OCI-LY3 (cell line): ENCODE measurements at regions not wholly inside any gene's neighbourhood (a gene's known extent, or its start where the extent isn't known, plus 50 kb on each side); places are given as distances from the start of the nearest gene placed in this dataset.
"Not testable (repeated sequence)": the region's sequence is repeated elsewhere in the genome, so short reads cannot be mapped to it uniquely, and the experiment has no call there.

Experiments used
- H2AFZ ChIP-seq: fragments of 200-600, 300-600 bp; shearing (Covaris generic); 2 replicates; pipeline ENCODE4 v1.6.0; 2014; ENCODE audit warnings: antibody characterized with exemption, low read depth, low read length
- H3K27ac ChIP-seq: fragments of 200-600, 300-600 bp; sonication (generic); 2 replicates; pipeline ENCODE4 v1.5.1; 2014; ENCODE audit warnings: mild to moderate bottlenecking, low read length, moderate library complexity, mixed read lengths
- H3K27me3 ChIP-seq: fragments of 200-600, 300-600 bp; sonication (generic); 2 replicates; pipeline ENCODE4 v1.6.1; 2014; ENCODE audit warnings: low read depth, low read length, mixed read lengths
- H3K36me3 ChIP-seq: fragments of 200-600, 300-600 bp; sonication (generic); replicated peaks from 2 replicates; pipeline ENCODE3; 2014; ENCODE audit warnings: low read depth, low read length, mixed read lengths
- H3K4me1 ChIP-seq: fragments of 300-600, 200-600 bp; sonication (generic); 2 replicates; pipeline ENCODE4 v1.6.1; 2014; ENCODE audit warnings: low read length, mixed read lengths
- H3K4me2 ChIP-seq: fragments of 200-600, 300-600 bp; sonication (generic); 2 replicates; pipeline ENCODE4 v1.6.1; 2014; ENCODE audit warnings: low read length, mixed read lengths
- H3K4me3 ChIP-seq: fragments of 300-600, 200-600 bp; sonication (generic); 2 replicates; pipeline ENCODE4 v1.5.1; 2014; ENCODE audit warnings: antibody characterized with exemption, mild to moderate bottlenecking, low read length, moderate library complexity
- H3K79me2 ChIP-seq: fragments of 300-600, 200-600 bp; shearing (Covaris generic); 2 replicates; pipeline ENCODE4 v1.6.1; 2014; ENCODE audit warnings: mild to moderate bottlenecking, low read length, mixed read lengths
- H3K9ac ChIP-seq: fragments of 300-600, 200-600 bp; shearing (Covaris generic); 2 replicates; pipeline ENCODE4 v1.6.0; 2014; ENCODE audit warnings: mild to moderate bottlenecking, low read length, moderate library complexity
- H3K9me3 ChIP-seq: fragments of 200-600, 300-600 bp; shearing (Covaris generic); 2 replicates; pipeline ENCODE4 v1.6.1; 2014; ENCODE audit warnings: low read length, mixed read lengths; ENCODE audit not compliant: insufficient read depth
- H4K20me1 ChIP-seq: fragments of 200-600, 300-600 bp; sonication (generic); 2 replicates; pipeline ENCODE4 v1.6.1; 2016; ENCODE audit warnings: low read length, mixed read lengths; ENCODE audit not compliant: insufficient read depth

GRCh38 chr16:29346203-29346602 lies 60.3 kb downstream of the NPIPB11 start:
- not testable (repeated sequence) for H3K36me3 ChIP-seq, H3K79me2 ChIP-seq, H4K20me1 ChIP-seq, H3K4me2 ChIP-seq, H3K4me3 ChIP-seq, H2AFZ ChIP-seq, H3K9ac ChIP-seq, H3K9me3 ChIP-seq, H3K27me3 ChIP-seq
- H3K4me1 ChIP-seq, result peaks cover 25% of the 10 kb centered on the region
- peak overlapping the region; percentile 89 for H3K27ac ChIP-seq

- not testable (repeated sequence) for H2AFZ ChIP-seq, H3K4me3 ChIP-seq, H3K36me3 ChIP-seq, H3K27ac ChIP-seq, H3K9me3 ChIP-seq, H4K20me1 ChIP-seq, H3K79me2 ChIP-seq, H3K27me3 ChIP-seq, H3K9ac ChIP-seq
- H3K4me1 ChIP-seq, result peaks cover 46% of the 10 kb centered on the region
- peak overlapping the region; percentile 59 for H3K4me2 ChIP-seq
Measured at GRCh38 chr16:29342937-29343336, 63.6 kb downstream of the NPIPB11 start.

GRCh38 chr16:29340779-29341438 lies 65.6 kb downstream of the NPIPB11 start:
- not testable (repeated sequence) for H4K20me1 ChIP-seq, H3K79me2 ChIP-seq, H3K4me3 ChIP-seq, H3K36me3 ChIP-seq, H2AFZ ChIP-seq, H3K27me3 ChIP-seq, H3K9me3 ChIP-seq
- 0 out of 2 replicates have a peak overlapping the region, but pooled peaks have one; percentile 9 for H3K9ac ChIP-seq
- H3K4me1 ChIP-seq, result peaks cover 55% of the 10 kb centered on the region
- peak overlapping the region; percentile 15 for H3K4me2 ChIP-seq
- H3K27ac ChIP-seq, result peak overlapping the region; percentile 10; the same call in 1 of the 2 replicates

GRCh38 chr16:29340235-29340634 lies 66.3 kb downstream of the NPIPB11 start:
- H4K20me1 ChIP-seq, H3K27me3 ChIP-seq, H3K9me3 ChIP-seq, H3K9ac ChIP-seq, H3K4me3 ChIP-seq, H3K4me2 ChIP-seq, H3K79me2 ChIP-seq, H2AFZ ChIP-seq, H3K36me3 ChIP-seq: not testable (repeated sequence)
- peak overlapping the region; percentile 73 for H3K27ac ChIP-seq
- H3K4me1 ChIP-seq, result peaks cover 59% of the 10 kb centered on the region

GRCh38 chr16:29338821-29339700 lies 67.5 kb downstream of the NPIPB11 start:
- not testable (repeated sequence) for H3K9me3 ChIP-seq, H3K27me3 ChIP-seq, H4K20me1 ChIP-seq, H2AFZ ChIP-seq, H3K9ac ChIP-seq, H3K36me3 ChIP-seq, H3K79me2 ChIP-seq
- H3K27ac ChIP-seq, result peak overlapping the region; percentile 73
- peak overlapping the region; percentile 11; the same call in 1 of the 2 replicates for H3K4me3 ChIP-seq
- peak overlapping the region; percentile 36 for H3K4me2 ChIP-seq
- H3K4me1 ChIP-seq, result peaks cover 63% of the 10 kb centered on the region

- peak overlapping the region; percentile 77 for H3K4me2 ChIP-seq
- H3K9ac ChIP-seq, H3K9me3 ChIP-seq, H4K20me1 ChIP-seq, H3K79me2 ChIP-seq, H3K27me3 ChIP-seq, H3K36me3 ChIP-seq, H2AFZ ChIP-seq: not testable (repeated sequence)
- H3K4me3 ChIP-seq, result peak overlapping the region; percentile 57
- H3K4me1 ChIP-seq, result peaks cover 58% of the 10 kb centered on the region
- H3K27ac ChIP-seq, result peak overlapping the region; percentile 10; the same call in 1 of the 2 replicates
Measured at GRCh38 chr16:29337385-29337901, 69.1 kb downstream of the NPIPB11 start.

- H2AFZ ChIP-seq, H3K27me3 ChIP-seq, H3K9me3 ChIP-seq, H3K9ac ChIP-seq, H3K27ac ChIP-seq, H3K36me3 ChIP-seq, H4K20me1 ChIP-seq, H3K79me2 ChIP-seq: not testable (repeated sequence)
- Histone ChIP-seq H3K4me2 (peak overlapping the region; percentile 69), H3K4me3 (peak overlapping the region; percentile 43; the same call in 1 of the 2 replicates), H3K4me1 (peaks cover 50% of the 10 kb centered on the region)
Measured at GRCh38 chr16:29335549-29335846, 71.0 kb downstream of the NPIPB11 start.

GRCh38 chr16:29334776-29335548 lies 71.5 kb downstream of the NPIPB11 start:
- H4K20me1 ChIP-seq, H3K9ac ChIP-seq, H3K36me3 ChIP-seq, H3K27me3 ChIP-seq, H2AFZ ChIP-seq, H3K9me3 ChIP-seq, H3K79me2 ChIP-seq, H3K27ac ChIP-seq: not testable (repeated sequence)
- peak overlapping the region; percentile 43; the same call in 1 of the 2 replicates for H3K4me3 ChIP-seq
- H3K4me1 ChIP-seq, result peaks cover 46% of the 10 kb centered on the region
- H3K4me2 ChIP-seq, result peak overlapping the region; percentile 69

- H3K79me2 ChIP-seq, H2AFZ ChIP-seq, H3K27me3 ChIP-seq, H3K27ac ChIP-seq, H3K36me3 ChIP-seq, H3K9me3 ChIP-seq, H3K9ac ChIP-seq, H3K4me2 ChIP-seq, H3K4me3 ChIP-seq, H4K20me1 ChIP-seq: not testable (repeated sequence)
- H3K4me1 ChIP-seq, result peaks cover 34% of the 10 kb centered on the region
Measured at GRCh38 chr16:29333492-29334097, 72.9 kb downstream of the NPIPB11 start.
